H9 (cell line): ENCODE measurements at regions not wholly inside any gene's neighbourhood (a gene's known extent, or its start where the extent isn't known, plus 50 kb on each side); places are given as distances from the start of the nearest gene placed in this dataset.

Experiments
- DNase-seq: peaks from one replicate; pipeline ENCODE4 v3.0.0-alpha.2; 2017
- H2AFZ ChIP-seq: one replicate; pipeline ENCODE4 v1.6.1; 2013; ENCODE audit warnings: mild to moderate bottlenecking, low read length, control low read depth, moderate library complexity
- H2AK5ac ChIP-seq: 2 replicates; pipeline ENCODE4 v1.6.1; 2013; ENCODE audit warnings: low read length, control low read depth, mixed read lengths; ENCODE audit not compliant: insufficient read length
- H2BK120ac ChIP-seq: one replicate; pipeline ENCODE4 v1.6.1; 2013; ENCODE audit warnings: low read depth, mild to moderate bottlenecking, low read length, control low read depth, inconsistent platforms; ENCODE audit not compliant: poor library complexity, severe bottlenecking
- H2BK12ac ChIP-seq: 2 replicates; pipeline ENCODE4 v1.6.1; 2013; ENCODE audit warnings: low read length, control low read depth, mixed read lengths, low read depth; ENCODE audit not compliant: insufficient read length
- H2BK15ac ChIP-seq: 2 replicates; pipeline ENCODE4 v1.6.1; 2013; ENCODE audit warnings: low read depth, low read length, control low read depth
- H2BK20ac ChIP-seq: one replicate; pipeline ENCODE4 v1.6.1; 2013; ENCODE audit warnings: low read depth, mild to moderate bottlenecking, low read length, control low read depth, inconsistent platforms; ENCODE audit not compliant: poor library complexity, severe bottlenecking
- H2BK5ac ChIP-seq: 2 replicates; pipeline ENCODE4 v1.6.1; 2013; ENCODE audit warnings: low read length, control low read depth, mixed read lengths; ENCODE audit not compliant: insufficient read length
- H3K14ac ChIP-seq: 2 replicates; pipeline ENCODE4 v1.6.1; 2013; ENCODE audit warnings: low read length, control low read depth; ENCODE audit not compliant: insufficient read depth
- H3K18ac ChIP-seq: 2 replicates; pipeline ENCODE4 v1.6.1; 2013; ENCODE audit warnings: low read depth, mild to moderate bottlenecking, mixed read lengths, low read length, control low read depth; ENCODE audit not compliant: insufficient read length
- H3K23ac ChIP-seq: 2 replicates; pipeline ENCODE4 v1.6.1; 2013; ENCODE audit warnings: low read length, control low read depth, mixed read lengths, low read depth; ENCODE audit not compliant: insufficient read length
- H3K23me2 ChIP-seq: 2 replicates; pipeline ENCODE4 v1.6.1; 2013; ENCODE audit warnings: low read depth, mild to moderate bottlenecking, mixed read lengths, low read length, control low read depth; ENCODE audit not compliant: insufficient read length, poor library complexity, severe bottlenecking
- H3K27ac ChIP-seq: 2 replicates; pipeline ENCODE4 v1.5.1; 2013; ENCODE audit warnings: low read length, control low read depth, mixed read lengths, low read depth; ENCODE audit not compliant: insufficient read length
- H3K27me3 ChIP-seq: 2 replicates; pipeline ENCODE4 v1.6.1; 2013; ENCODE audit warnings: low read length, control low read depth, inconsistent platforms; ENCODE audit not compliant: insufficient read depth
- H3K4ac ChIP-seq: 2 replicates; pipeline ENCODE4 v1.6.1; 2013; ENCODE audit warnings: low read depth, mild to moderate bottlenecking, control low read depth, inconsistent platforms, low read length, moderate library complexity
- H3K4me1 ChIP-seq: 2 replicates; pipeline ENCODE4 v1.6.1; 2013; ENCODE audit warnings: low read length, control low read depth, inconsistent platforms; ENCODE audit not compliant: insufficient read depth
- H3K4me2 ChIP-seq: 2 replicates; pipeline ENCODE4 v1.6.1; 2013; ENCODE audit warnings: low read length, control low read depth, mixed read lengths; ENCODE audit not compliant: insufficient read length, insufficient read depth
- H3K56ac ChIP-seq: 2 replicates; pipeline ENCODE4 v1.6.1; 2013; ENCODE audit warnings: low read depth, mild to moderate bottlenecking, mixed read lengths, low read length, control low read depth; ENCODE audit not compliant: insufficient read length
- H3K79me1 ChIP-seq: 2 replicates; pipeline ENCODE4 v1.6.1; 2013; ENCODE audit warnings: low read depth, mild to moderate bottlenecking, moderate library complexity, low read length, control low read depth, inconsistent platforms; ENCODE audit not compliant: insufficient read depth, poor library complexity, severe bottlenecking
- H3K79me2 ChIP-seq: 2 replicates; pipeline ENCODE4 v1.6.1; 2013; ENCODE audit warnings: low read length, control low read depth, inconsistent platforms; ENCODE audit not compliant: insufficient read depth
- H3K9ac ChIP-seq: 2 replicates; pipeline ENCODE4 v1.6.1; 2013; ENCODE audit warnings: low read length, control low read depth, mixed read lengths; ENCODE audit not compliant: insufficient read length; ENCODE audit errors: extremely low read depth
- H3K9me3 ChIP-seq: one replicate; pipeline ENCODE4 v1.6.1; 2013; ENCODE audit warnings: low read depth, low read length, inconsistent platforms; ENCODE audit not compliant: control insufficient read depth
- H3T11ph ChIP-seq: one replicate; pipeline ENCODE4 v1.6.1; 2013; ENCODE audit warnings: mild to moderate bottlenecking, low read length, control low read depth, inconsistent platforms
- H4K20me1 ChIP-seq: one replicate; pipeline ENCODE4 v1.6.1; 2013; ENCODE audit not compliant: control insufficient read depth, insufficient read length, insufficient read depth
- H4K5ac ChIP-seq: 2 replicates; pipeline ENCODE4 v1.6.1; 2013; ENCODE audit warnings: low read depth, mild to moderate bottlenecking, mixed read lengths, low read length, control low read depth; ENCODE audit not compliant: insufficient read length
- H4K8ac ChIP-seq: replicated peaks from 2 replicates; pipeline ENCODE4 v1.6.1; 2013; ENCODE audit warnings: low read length, control low read depth, mixed read lengths, low read depth; ENCODE audit not compliant: insufficient read length
- H4K91ac ChIP-seq: 2 replicates; pipeline ENCODE4 v1.6.1; 2013; ENCODE audit warnings: low read depth, mild to moderate bottlenecking, moderate library complexity, mixed read lengths, low read length, control low read depth; ENCODE audit not compliant: insufficient read length
- H3K27ac Mint-ChIP-seq, 3 experiments: 2 replicates in 2 of 3; 3 replicates in 1 of 3; pipeline ENCODE4 v1.8.0; 2020 to 2021; ENCODE audit warnings: mixed read lengths in 3 of 3, mild to moderate bottlenecking in 1 of 3, moderate library complexity in 1 of 3
- H3K27me3 Mint-ChIP-seq: 2 replicates; pipeline ENCODE4 v1.8.0; 2021; ENCODE audit warnings: low read depth, mild to moderate bottlenecking, moderate library complexity, mixed read lengths
- H3K36me3 Mint-ChIP-seq, 3 experiments: 2 replicates in 2 of 3; 3 replicates in 1 of 3; pipeline ENCODE4 v1.8.0; 2020 to 2021; ENCODE audit warnings: low read depth in 3 of 3, mixed read lengths in 3 of 3; ENCODE audit not compliant: insufficient read depth in 1 of 3
- H3K4me1 Mint-ChIP-seq, 2 experiments: 2 replicates each; pipeline ENCODE4 v1.8.0; 2020; ENCODE audit warnings: mixed read lengths in 2 of 2
- H3K4me3 Mint-ChIP-seq, 2 experiments: 2 replicates in 1 of 2; 3 replicates in 1 of 2; pipeline ENCODE4 v1.8.0; 2020 to 2021; ENCODE audit warnings: mild to moderate bottlenecking in 2 of 2, mixed read lengths in 2 of 2, moderate library complexity in 1 of 2
- H3K9me3 Mint-ChIP-seq, 2 experiments: 2 replicates in 1 of 2; 3 replicates in 1 of 2; pipeline ENCODE4 v1.8.0; 2020; ENCODE audit warnings: mild to moderate bottlenecking in 2 of 2, mixed read lengths in 2 of 2, moderate library complexity in 1 of 2
- WGBS: extraction: QIAGEN DNeasy Blood & Tissue Kit; methylation state at CpG from one replicate; pipeline ENCODE4 v1.1.7; 2013; ENCODE audit warnings: missing lambda C conversion rate, low lambda C conversion rate, mixed read lengths; ENCODE audit not compliant: insufficient read length; ENCODE audit errors: extremely low coverage; 5-methylcytosine and 5-hydroxymethylcytosine counted together
- TF ChIP-seq, protein P1 (sequence below): fragments of 200-600 bp; sonication (generic); conservative IDR thresholded peaks from 3 replicates; pipeline ENCODE4 v1.8.0; 2021; ENCODE audit warnings: antibody characterized with exemption, mild to moderate bottlenecking

DNA sequence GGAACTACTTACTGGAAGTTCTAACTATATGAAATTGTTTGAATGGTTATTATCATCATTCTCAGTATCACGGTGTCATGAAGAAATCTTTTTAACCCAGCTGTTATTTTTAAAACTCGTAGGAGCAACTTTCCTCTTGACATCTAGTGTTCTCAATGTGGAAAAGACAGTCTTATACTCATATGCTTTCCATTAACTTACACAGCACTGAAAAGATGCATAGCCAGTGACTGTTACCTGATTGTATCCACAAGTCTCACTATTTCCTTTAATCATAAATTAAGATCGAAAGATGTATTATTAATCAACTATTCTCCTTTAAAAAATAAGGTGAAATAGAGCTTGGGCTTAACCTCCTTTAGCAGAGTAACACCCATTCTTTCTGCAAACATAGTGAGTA lies 59.7 kb upstream of the TNFSF4 start:
- H2BK120ac ChIP-seq: no peak overlapping the region
- H3K4me1 ChIP-seq: peaks cover 3% of the 10 kb centered on the region; the same call in 1 of the 2 replicates
- H3K9me3 Mint-ChIP-seq: no peaks in the 10 kb centered on the region
- TF ChIP-seq, protein P1, sequence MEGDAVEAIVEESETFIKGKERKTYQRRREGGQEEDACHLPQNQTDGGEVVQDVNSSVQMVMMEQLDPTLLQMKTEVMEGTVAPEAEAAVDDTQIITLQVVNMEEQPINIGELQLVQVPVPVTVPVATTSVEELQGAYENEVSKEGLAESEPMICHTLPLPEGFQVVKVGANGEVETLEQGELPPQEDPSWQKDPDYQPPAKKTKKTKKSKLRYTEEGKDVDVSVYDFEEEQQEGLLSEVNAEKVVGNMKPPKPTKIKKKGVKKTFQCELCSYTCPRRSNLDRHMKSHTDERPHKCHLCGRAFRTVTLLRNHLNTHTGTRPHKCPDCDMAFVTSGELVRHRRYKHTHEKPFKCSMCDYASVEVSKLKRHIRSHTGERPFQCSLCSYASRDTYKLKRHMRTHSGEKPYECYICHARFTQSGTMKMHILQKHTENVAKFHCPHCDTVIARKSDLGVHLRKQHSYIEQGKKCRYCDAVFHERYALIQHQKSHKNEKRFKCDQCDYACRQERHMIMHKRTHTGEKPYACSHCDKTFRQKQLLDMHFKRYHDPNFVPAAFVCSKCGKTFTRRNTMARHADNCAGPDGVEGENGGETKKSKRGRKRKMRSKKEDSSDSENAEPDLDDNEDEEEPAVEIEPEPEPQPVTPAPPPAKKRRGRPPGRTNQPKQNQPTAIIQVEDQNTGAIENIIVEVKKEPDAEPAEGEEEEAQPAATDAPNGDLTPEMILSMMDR: no peak
- no peak overlapping the region for H2AFZ ChIP-seq
- H3K27ac Mint-ChIP-seq: no peak overlapping the region
- no peak overlapping the region for H4K5ac ChIP-seq
- H3T11ph ChIP-seq: no peak overlapping the region
- 0 out of 4 replicates have a peak, but pooled peaks cover 0 to 3% of the 10 kb centered on the region in 2 experiments for H3K4me1 Mint-ChIP-seq
- H3K9ac ChIP-seq: no peak overlapping the region
- H3K4me2 ChIP-seq: no peak overlapping the region
- no CpG with 5 or more reads among the region's 3 CpGs for WGBS
- H3K23me2 ChIP-seq: no peaks in the 10 kb centered on the region
- DNase-seq: no peak
- no peak overlapping the region for H3K18ac ChIP-seq
- no peak overlapping the region for H3K4me3 Mint-ChIP-seq
- H2BK12ac ChIP-seq: no peak overlapping the region
- no peaks in the 10 kb centered on the region for H3K79me2 ChIP-seq
- H2BK15ac ChIP-seq: no peak overlapping the region
- no peaks in the 10 kb centered on the region for H3K27me3 Mint-ChIP-seq
- no peaks in the 10 kb centered on the region for H3K27me3 ChIP-seq
- H4K8ac ChIP-seq: no peak overlapping the region
- H3K14ac ChIP-seq: no peak overlapping the region
- no peak overlapping the region for H3K27ac ChIP-seq
- H3K36me3 Mint-ChIP-seq: no peaks in the 10 kb centered on the region; a peak in 1 of 7 replicates
- H3K4ac ChIP-seq: no peak overlapping the region
- no peak overlapping the region for H2BK20ac ChIP-seq
- H2AK5ac ChIP-seq: no peak overlapping the region
- H4K91ac ChIP-seq: no peak overlapping the region
- H3K56ac ChIP-seq: no peak overlapping the region
- no peak overlapping the region for H3K23ac ChIP-seq
- H3K79me1 ChIP-seq: no peaks in the 10 kb centered on the region
- H4K20me1 ChIP-seq: no peaks in the 10 kb centered on the region
- no peak overlapping the region for H2BK5ac ChIP-seq
- no peaks in the 10 kb centered on the region for H3K9me3 ChIP-seq
